IMR-90 (cell line): ENCODE measurements at regions not wholly inside any gene's neighbourhood (a gene's known extent, or its start where the extent isn't known, plus 50 kb on each side); places are given as distances from the start of the nearest gene placed in this dataset.

Source experiments
- ATAC-seq: fragments of 200-7000 bp; cut with Tn5 transposase; 2 replicates; pipeline ENCODE4 v1.9.1; 2020; ENCODE audit warnings: low read depth, mild to moderate bottlenecking, moderate library complexity
- BruUV-seq: library from RNA; stranded (reverse); fragments of 400-500 nt; replicated peaks from 2 replicates; lab custom pipeline; 2021; lab: Mats Ljungman, UMichigan
- CTCF ChIA-PET: fragments of 300-600 bp; formaldehyde crosslinking; extraction: SDS; loops from one replicate; lab custom pipeline; 2021; ENCODE audit warnings: antibody characterized with exemption; lab: Yijun Ruan, JAX
- POLR2A ChIA-PET: fragments of 300-600 bp; sonication (Branson Sonifier 250); formaldehyde crosslinking; loops from one replicate; lab custom pipeline; 2022; ENCODE audit warnings: antibody characterized with exemption; ENCODE audit not compliant: unreplicated experiment; lab: Charles Lee
- DNase-seq: peaks from one replicate; pipeline ENCODE4 v3.0.0; 2013
- H2AFZ ChIP-seq: replicated peaks from 2 replicates; pipeline ENCODE3; 2013; ENCODE audit warnings: low read length, mild to moderate bottlenecking; ENCODE audit not compliant: poor library complexity
- H2AK5ac ChIP-seq: 2 replicates; pipeline ENCODE4 v1.6.1; 2013; ENCODE audit warnings: low read depth, low read length, inconsistent platforms
- H2AK9ac ChIP-seq: replicated peaks from 2 replicates; pipeline ENCODE3; 2013; ENCODE audit warnings: mild to moderate bottlenecking, low read depth, low read length, moderate library complexity; ENCODE audit not compliant: poor library complexity
- H2BK120ac ChIP-seq: 2 replicates; pipeline ENCODE4 v1.6.1; 2013; ENCODE audit warnings: low read depth, low read length, inconsistent platforms
- H2BK15ac ChIP-seq: 3 replicates; pipeline ENCODE4 v1.6.1; 2013; ENCODE audit warnings: low read depth, low read length, inconsistent platforms
- H2BK20ac ChIP-seq: 2 replicates; pipeline ENCODE4 v1.6.1; 2013; ENCODE audit warnings: low read depth, mild to moderate bottlenecking, inconsistent platforms, low read length, moderate library complexity
- H2BK5ac ChIP-seq: 2 replicates; pipeline ENCODE4 v1.6.1; 2013; ENCODE audit warnings: mild to moderate bottlenecking, low read depth, low read length, inconsistent platforms; ENCODE audit not compliant: poor library complexity, severe bottlenecking
- H3K14ac ChIP-seq: replicated peaks from 2 replicates; pipeline ENCODE4 v1.6.1; 2013; ENCODE audit warnings: low read depth, low read length, inconsistent platforms
- H3K18ac ChIP-seq: 2 replicates; pipeline ENCODE4 v1.6.1; 2013; ENCODE audit warnings: low read depth, low read length, control low read depth
- H3K23ac ChIP-seq: 2 replicates; pipeline ENCODE4 v1.6.1; 2013; ENCODE audit warnings: low read depth, low read length, inconsistent platforms
- H3K27ac ChIP-seq: 2 replicates; pipeline ENCODE4 v1.5.1; 2013; ENCODE audit warnings: mild to moderate bottlenecking, control low read depth, low read length; ENCODE audit not compliant: insufficient read depth
- H3K27me3 ChIP-seq: 2 replicates; pipeline ENCODE4 v1.6.1; 2013; ENCODE audit warnings: low read length; ENCODE audit not compliant: control insufficient read depth, insufficient read depth
- H3K36me3 ChIP-seq: 2 replicates; pipeline ENCODE4 v1.6.1; 2013; ENCODE audit warnings: low read length, mixed read lengths; ENCODE audit not compliant: control insufficient read depth, insufficient read depth
- H3K4ac ChIP-seq: 2 replicates; pipeline ENCODE4 v1.6.1; 2013; ENCODE audit warnings: low read depth, low read length, inconsistent platforms
- H3K4me1 ChIP-seq: 2 replicates; pipeline ENCODE4 v1.6.1; 2013; ENCODE audit warnings: low read length, mixed read lengths; ENCODE audit not compliant: control insufficient read depth, insufficient read depth
- H3K4me2 ChIP-seq: 2 replicates; pipeline ENCODE4 v1.6.1; 2013; ENCODE audit warnings: low read depth, mild to moderate bottlenecking, control low read depth, low read length, moderate library complexity
- H3K4me3 ChIP-seq: 2 replicates; pipeline ENCODE4 v1.5.1; 2013; ENCODE audit warnings: low read depth, mild to moderate bottlenecking, control low read depth, low read length, moderate library complexity; ENCODE audit not compliant: insufficient read depth
- H3K56ac ChIP-seq: 2 replicates; pipeline ENCODE4 v1.6.1; 2013; ENCODE audit warnings: low read length, inconsistent platforms; ENCODE audit not compliant: insufficient read depth; ENCODE audit errors: extremely low read depth
- H3K79me1 ChIP-seq, 2 experiments: 2 replicates each; pipeline ENCODE4 v1.6.1; 2013; ENCODE audit warnings: low read length in 2 of 2, inconsistent platforms in 1 of 2, low read depth in 1 of 2
- H3K9ac ChIP-seq: 2 replicates; pipeline ENCODE4 v1.6.1; 2013; ENCODE audit warnings: low read depth, low read length, control low read depth
- H3K9me1 ChIP-seq: 2 replicates; pipeline ENCODE4 v1.6.1; 2013; ENCODE audit warnings: low read length, inconsistent platforms; ENCODE audit not compliant: insufficient read depth
- H3K9me3 ChIP-seq: 2 replicates; pipeline ENCODE4 v1.6.1; 2013; ENCODE audit warnings: low read length; ENCODE audit not compliant: control insufficient read depth, insufficient read depth
- H4K20me1 ChIP-seq: 2 replicates; pipeline ENCODE4 v1.6.1; 2013; ENCODE audit warnings: low read length, inconsistent platforms; ENCODE audit not compliant: insufficient read depth
- H4K5ac ChIP-seq: 2 replicates; pipeline ENCODE4 v1.6.1; 2013; ENCODE audit warnings: mild to moderate bottlenecking, low read depth, low read length, control low read depth
- H4K8ac ChIP-seq, 2 experiments: 2 replicates each; pipeline ENCODE4 v1.6.1; 2013; ENCODE audit warnings: low read depth in 2 of 2, low read length in 2 of 2, control low read depth in 1 of 2, inconsistent platforms in 1 of 2
- H4K91ac ChIP-seq: 2 replicates; pipeline ENCODE4 v1.6.1; 2013; ENCODE audit warnings: low read depth, low read length, inconsistent platforms; ENCODE audit not compliant: insufficient read depth
- BHLHE40 ChIP-seq: fragments of 150-350 bp; IDR thresholded peaks from 2 replicates; pipeline ENCODE4 v1.6.1; 2016; ENCODE audit warnings: mild to moderate bottlenecking, low read depth, low read length
- CEBPB ChIP-seq: IDR thresholded peaks from 2 replicates; pipeline ENCODE4 v1.6.1; 2012; ENCODE audit warnings: low read depth, low read length, improper control_type of control experiment
- CHD1 ChIP-seq: IDR thresholded peaks from 2 replicates; pipeline ENCODE4 v1.6.1; 2012; ENCODE audit warnings: low read depth, low read length, improper control_type of control experiment
- CTCF ChIP-seq: conservative IDR thresholded peaks from 2 replicates; pipeline ENCODE4 v1.5.1; 2012; ENCODE audit warnings: mild to moderate bottlenecking, low read depth, low read length, improper control_type of control experiment
- FOS ChIP-seq: fragments of 150-350 bp; IDR thresholded peaks from 2 replicates; pipeline ENCODE4 v1.6.1; 2016; ENCODE audit warnings: low read depth, low read length
- MAFK ChIP-seq: IDR thresholded peaks from 2 replicates; pipeline ENCODE4 v1.6.1; 2012; ENCODE audit warnings: low read depth, low read length, improper control_type of control experiment
- MAZ ChIP-seq: IDR thresholded peaks from 2 replicates; pipeline ENCODE4 v1.6.1; 2012; ENCODE audit warnings: low read depth, mild to moderate bottlenecking, low read length, improper control_type of control experiment, moderate library complexity, borderline replicate concordance
- MXI1 ChIP-seq: IDR thresholded peaks from 2 replicates; pipeline ENCODE4 v1.6.1; 2012; ENCODE audit warnings: low read depth, mild to moderate bottlenecking, low read length, moderate library complexity, borderline replicate concordance
- POLR2A ChIP-seq: IDR thresholded peaks from 2 replicates; pipeline ENCODE4 v1.6.1; 2012; ENCODE audit warnings: mild to moderate bottlenecking, low read depth, low read length
- RAD21 ChIP-seq: IDR thresholded peaks from 2 replicates; pipeline ENCODE4 v1.6.1; 2012; ENCODE audit warnings: low read length, improper control_type of control experiment
- RCOR1 ChIP-seq: IDR thresholded peaks from 2 replicates; pipeline ENCODE4 v1.6.1; 2012; ENCODE audit warnings: mild to moderate bottlenecking, low read length, improper control_type of control experiment; ENCODE audit not compliant: insufficient replicate concordance
- SMC3 ChIP-seq: fragments of 150-350 bp; IDR thresholded peaks from 2 replicates; pipeline ENCODE4 v1.6.1; 2016; ENCODE audit warnings: low read depth, mild to moderate bottlenecking, antibody characterized with exemption, low read length, moderate library complexity
- WGBS, 2 experiments: methylation state at CpG; one replicate each; pipeline versions ENCODE4 v1.1.5 to v1.1.7; 2013; ENCODE audit warnings: missing lambda C conversion rate in 2 of 2; ENCODE audit not compliant: insufficient read length in 1 of 2; ENCODE audit errors: extremely low coverage in 2 of 2; 5-methylcytosine and 5-hydroxymethylcytosine counted together
- dilution Hi-C: fragments of 300-500 bp; cut with HindIII; formaldehyde crosslinking; loops from one replicate; pipeline ENCODE4 v1.14.3; 2018; ENCODE audit warnings: low sequenced_read_pairs; ENCODE audit not compliant: unreplicated experiment
- in situ Hi-C: fragments of 300-500 bp; cut with MboI; formaldehyde crosslinking; loops from 3 replicates; pipeline ENCODE4 v1.14.3; 2019; ENCODE audit warnings: low sequenced_read_pairs, inconsistent platforms, mixed read lengths
- intact Hi-C: fragments of 100-400 bp; cut with micrococcal nuclease; formaldehyde crosslinking; loops from 2 replicates; pipeline ENCODE4 v1.10.0; 2022
- TF ChIP-seq, protein P1 (sequence below): fragments of 150-350 bp; IDR thresholded peaks from 2 replicates; pipeline ENCODE4 v1.6.1; 2016; ENCODE audit warnings: low read depth, mild to moderate bottlenecking, low read length, moderate library complexity, borderline replicate concordance
- TF ChIP-seq, protein P2 (sequence below): fragments of 150-350 bp; IDR thresholded peaks from 2 replicates; pipeline ENCODE4 v1.6.1; 2017; ENCODE audit warnings: mild to moderate bottlenecking, antibody characterized with exemption, low read length, low read depth

- no peak for TF ChIP-seq CHD1
- TF ChIP-seq FOS, result no peak
- TF ChIP-seq MAFK, result no peak
- no peak for TF ChIP-seq RCOR1
- no peak for TF ChIP-seq RAD21
- TF ChIP-seq MAZ, result no peak
These were observed 186.2 kb upstream of the BMPER start (continued) for GRCh38 chr7:33719059-33719581.

GRCh38 chr7:33720139-33720538 is 185.2 kb upstream of the BMPER start:
- DNase-seq (no peak), ATAC-seq (no peak)
- peaks cover 15% of the 10 kb centered on the region for H3K4me1 ChIP-seq
- BruUV-seq, result no TSS peak
- peaks cover 1% of the 10 kb centered on the region; the same call in 1 of the 2 replicates for H3K27me3 ChIP-seq
- H3K18ac ChIP-seq, result no peak overlapping the region
- dilution Hi-C loops (no loop called here), intact Hi-C loops (no loop called here), in situ Hi-C loops (no loop called here)
- no peak overlapping the region for H3K4me3 ChIP-seq
- no peaks in the 10 kb centered on the region for H3K79me1 ChIP-seq
- no peak overlapping the region for H3K9ac ChIP-seq
- no peak overlapping the region for H3K23ac ChIP-seq
- H3K27ac ChIP-seq, result no peak overlapping the region
- WGBS, 2 experiments, result no CpG with 5 or more reads among the region's 4 CpGs
- ChIA-PET POLR2A (no interaction called here), CTCF (no interaction called here)
- no peak overlapping the region for H2BK20ac ChIP-seq
- H3K9me3 ChIP-seq, result peaks cover 3% of the 10 kb centered on the region; the same call in 1 of the 2 replicates
- no peak overlapping the region for H3K14ac ChIP-seq
- no peak overlapping the region for H2AK9ac ChIP-seq
- H3K36me3 ChIP-seq, result no peaks in the 10 kb centered on the region
- no peak overlapping the region for H3K4ac ChIP-seq
- no peak overlapping the region for H2AK5ac ChIP-seq
- H4K20me1 ChIP-seq, result no peaks in the 10 kb centered on the region
- no peak overlapping the region for H4K5ac ChIP-seq
- no peak overlapping the region for H2BK5ac ChIP-seq
- no peak overlapping the region for H3K56ac ChIP-seq
- H2BK120ac ChIP-seq, result no peak overlapping the region
- H4K8ac ChIP-seq, result no peak overlapping the region
- H4K91ac ChIP-seq, result no peak overlapping the region
- H3K9me1 ChIP-seq, result peaks cover 5% of the 10 kb centered on the region; the same call in 1 of the 2 replicates
- TF ChIP-seq MAFK (no peak), CHD1 (no peak), RAD21 (no peak), SMC3 (no peak), BHLHE40 (no peak), POLR2A (no peak), CEBPB (no peak), FOS (no peak), MXI1 (no peak), CTCF (no peak)
- TF ChIP-seq, protein P1, sequence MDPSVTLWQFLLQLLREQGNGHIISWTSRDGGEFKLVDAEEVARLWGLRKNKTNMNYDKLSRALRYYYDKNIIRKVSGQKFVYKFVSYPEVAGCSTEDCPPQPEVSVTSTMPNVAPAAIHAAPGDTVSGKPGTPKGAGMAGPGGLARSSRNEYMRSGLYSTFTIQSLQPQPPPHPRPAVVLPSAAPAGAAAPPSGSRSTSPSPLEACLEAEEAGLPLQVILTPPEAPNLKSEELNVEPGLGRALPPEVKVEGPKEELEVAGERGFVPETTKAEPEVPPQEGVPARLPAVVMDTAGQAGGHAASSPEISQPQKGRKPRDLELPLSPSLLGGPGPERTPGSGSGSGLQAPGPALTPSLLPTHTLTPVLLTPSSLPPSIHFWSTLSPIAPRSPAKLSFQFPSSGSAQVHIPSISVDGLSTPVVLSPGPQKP, result no peak
- TF ChIP-seq, protein P2, sequence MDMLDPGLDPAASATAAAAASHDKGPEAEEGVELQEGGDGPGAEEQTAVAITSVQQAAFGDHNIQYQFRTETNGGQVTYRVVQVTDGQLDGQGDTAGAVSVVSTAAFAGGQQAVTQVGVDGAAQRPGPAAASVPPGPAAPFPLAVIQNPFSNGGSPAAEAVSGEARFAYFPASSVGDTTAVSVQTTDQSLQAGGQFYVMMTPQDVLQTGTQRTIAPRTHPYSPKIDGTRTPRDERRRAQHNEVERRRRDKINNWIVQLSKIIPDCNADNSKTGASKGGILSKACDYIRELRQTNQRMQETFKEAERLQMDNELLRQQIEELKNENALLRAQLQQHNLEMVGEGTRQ, result no peak
- H2BK15ac ChIP-seq, result no peak overlapping the region
- H3K4me2 ChIP-seq, result no peak overlapping the region
- H2AFZ ChIP-seq, result no peak overlapping the region
